Thyroid gland (tissue), 4 donors: ENCODE measurements at regions not wholly inside any gene's neighbourhood (a gene's known extent, or its start where the extent isn't known, plus 50 kb on each side); places are given as distances from the start of the nearest gene placed in this dataset.

ENCODE experiments used
- POLR2A ChIP-seq, 2 donors: fragments of 450-650 bp; IDR thresholded peaks; one replicate each; pipeline ENCODE4 v1.6.1; 2017; ENCODE audit warnings: antibody characterized with exemption in 2 of 2, mild to moderate bottlenecking in 2 of 2, moderate library complexity in 1 of 2
- TF ChIP-seq, protein P1 (sequence below), 6 experiments: fragments of 200-600 bp in 3 of 6; fragments of 450-650 bp in 3 of 6; sonication (generic) in 3 of 6; IDR thresholded peaks; one replicate each; pipeline ENCODE4 v1.5.1; 2016 to 2019; ENCODE audit warnings: antibody characterized with exemption in 6 of 6, mild to moderate bottlenecking in 2 of 6, inconsistent platforms in 1 of 6, moderate library complexity in 1 of 6

GRCh38 chr16:48818257-48818656 lies 208.3 kb upstream of the N4BP1 start:
- TF ChIP-seq, protein P1, sequence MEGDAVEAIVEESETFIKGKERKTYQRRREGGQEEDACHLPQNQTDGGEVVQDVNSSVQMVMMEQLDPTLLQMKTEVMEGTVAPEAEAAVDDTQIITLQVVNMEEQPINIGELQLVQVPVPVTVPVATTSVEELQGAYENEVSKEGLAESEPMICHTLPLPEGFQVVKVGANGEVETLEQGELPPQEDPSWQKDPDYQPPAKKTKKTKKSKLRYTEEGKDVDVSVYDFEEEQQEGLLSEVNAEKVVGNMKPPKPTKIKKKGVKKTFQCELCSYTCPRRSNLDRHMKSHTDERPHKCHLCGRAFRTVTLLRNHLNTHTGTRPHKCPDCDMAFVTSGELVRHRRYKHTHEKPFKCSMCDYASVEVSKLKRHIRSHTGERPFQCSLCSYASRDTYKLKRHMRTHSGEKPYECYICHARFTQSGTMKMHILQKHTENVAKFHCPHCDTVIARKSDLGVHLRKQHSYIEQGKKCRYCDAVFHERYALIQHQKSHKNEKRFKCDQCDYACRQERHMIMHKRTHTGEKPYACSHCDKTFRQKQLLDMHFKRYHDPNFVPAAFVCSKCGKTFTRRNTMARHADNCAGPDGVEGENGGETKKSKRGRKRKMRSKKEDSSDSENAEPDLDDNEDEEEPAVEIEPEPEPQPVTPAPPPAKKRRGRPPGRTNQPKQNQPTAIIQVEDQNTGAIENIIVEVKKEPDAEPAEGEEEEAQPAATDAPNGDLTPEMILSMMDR (IDR thresholded peaks at IDR 0.05) = no peak
- TF ChIP-seq POLR2A (IDR thresholded peaks at IDR 0.05) = no peak
